Hippocampal formation (tissue), 2 donors: ENCODE measurements at regions not wholly inside any gene's neighbourhood (a gene's known extent, or its start where the extent isn't known, plus 50 kb on each side); places are given as distances from the start of the nearest gene placed in this dataset.
"Not testable (repeated sequence)": the region's sequence is repeated elsewhere in the genome, so short reads cannot be mapped to it uniquely, and the experiment has no call there.

Experiments
- DNase-seq, 2 donors: peaks; one replicate each; lab custom pipeline; 2025; lab: John Stamatoyannopoulos, UW

GRCh38 chr7:57198801-57199200 lies 66.6 kb upstream of the ZNF479 start:
- DNase-seq = no peak

GRCh38 chr7:57199252-57199651 lies 67.0 kb upstream of the ZNF479 start:
- DNase-seq = no peak

- no peak for DNase-seq
These were observed 69.0 kb upstream of the ZNF479 start for GRCh38 chr7:57201021-57201894.

GRCh38 chr7:57201895-57202210 lies 69.6 kb upstream of the ZNF479 start:
- DNase-seq = no peak

GRCh38 chr7:57202274-57202673 lies 70.0 kb upstream of the ZNF479 start:
- DNase-seq = no peak

- peak in 1 of 2 donors; percentile 34 for DNase-seq
These were observed 71.0 kb upstream of the ZNF479 start for GRCh38 chr7:57203161-57203791.

- DNase-seq = not testable (repeated sequence)
These were observed 71.6 kb upstream of the ZNF479 start for GRCh38 chr7:57203858-57204257.

GRCh38 chr7:57204411-57204811 lies 72.2 kb upstream of the ZNF479 start:
- DNase-seq = no peak

- no peak for DNase-seq
These were observed 72.8 kb upstream of the ZNF479 start for GRCh38 chr7:57205000-57205399.

GRCh38 chr7:57207836-57208235 lies 75.6 kb upstream of the ZNF479 start:
- no peak for DNase-seq

- DNase-seq = no peak
These were observed 78.0 kb upstream of the ZNF479 start for GRCh38 chr7:57210212-57210611.

- DNase-seq = no peak
These were observed 78.6 kb upstream of the ZNF479 start for GRCh38 chr7:57210871-57211270.

- no peak for DNase-seq
These were observed 79.3 kb upstream of the ZNF479 start for GRCh38 chr7:57211428-57212100.

- no peak for DNase-seq
These were observed 83.2 kb upstream of the ZNF479 start for GRCh38 chr7:57215423-57215822.

GRCh38 chr7:57216340-57216739 lies 84.1 kb upstream of the ZNF479 start:
- no peak for DNase-seq

GRCh38 chr7:57218196-57218716 lies 86.0 kb upstream of the ZNF479 start:
- no peak for DNase-seq

GRCh38 chr7:57220746-57221145 lies 88.5 kb upstream of the ZNF479 start:
- DNase-seq = no peak

- DNase-seq = no peak
These were observed 93.4 kb upstream of the ZNF479 start for GRCh38 chr7:57225666-57226065.

- DNase-seq = not testable (repeated sequence)
These were observed 109.0 kb upstream of the ZNF479 start for GRCh38 chr7:57241236-57241635.

GRCh38 chr7:57243551-57243950 lies 111.3 kb upstream of the ZNF479 start:
- DNase-seq = not testable (repeated sequence)

- not testable (repeated sequence) for DNase-seq
These were observed 112.2 kb upstream of the ZNF479 start for GRCh38 chr7:57244345-57244980.

GRCh38 chr7:57245206-57245605 lies 113.0 kb upstream of the ZNF479 start:
- DNase-seq = no peak
